Endothelial cell of umbilical vein (primary cell): ENCODE measurements at regions not wholly inside any gene's neighbourhood (a gene's known extent, or its start where the extent isn't known, plus 50 kb on each side); places are given as distances from the start of the nearest gene placed in this dataset.

Experiments used
- BruUV-seq: library from RNA; stranded (reverse); fragments of 400-500 nt; replicated peaks from 2 replicates; lab custom pipeline; 2021; lab: Mats Ljungman, UMichigan
- CTCF ChIA-PET: fragments of 300-600, 350-600 bp; sonication (Branson Sonifier 250); formaldehyde crosslinking; loops from one replicate; lab custom pipeline; 2021; ENCODE audit warnings: antibody characterized with exemption, inconsistent platforms; lab: Charles Lee
- POLR2A ChIA-PET: fragments of 300-600, 350-600 bp; sonication (Branson Sonifier 250); formaldehyde crosslinking; loops from one replicate; lab custom pipeline; 2021; ENCODE audit warnings: antibody characterized with exemption, inconsistent platforms; lab: Charles Lee
- DNase-seq: peaks from one replicate; pipeline ENCODE4 v3.0.0-alpha.2; 2011; ENCODE audit warnings: low read depth, low spot score
- FAIRE-seq: peaks from 2 replicates; lab custom pipeline; 2011; peaks lifted over from hg19 to GRCh38; lab: Jason Lieb, UNC
- H2AFZ ChIP-seq: 2 replicates; pipeline ENCODE4 v1.6.0; 2012; ENCODE audit warnings: low read depth, low read length, control low read depth, inconsistent platforms
- H3K27ac ChIP-seq: 2 replicates; pipeline ENCODE4 v1.5.1; 2011; ENCODE audit warnings: low read depth, mild to moderate bottlenecking, control low read depth, low read length, moderate library complexity; ENCODE audit not compliant: insufficient read depth
- H3K27me3 ChIP-seq, 2 experiments: 2 replicates each; pipeline versions ENCODE4 v1.6.0 to v1.6.1; 2011; ENCODE audit warnings: low read length in 2 of 2, mixed read lengths in 1 of 2; ENCODE audit not compliant: control insufficient read depth in 2 of 2, insufficient read depth in 2 of 2
- H3K36me3 ChIP-seq, 2 experiments: 2 replicates in 1 of 2; 3 replicates in 1 of 2; pipeline ENCODE4 v1.5.1; 2011; ENCODE audit warnings: low read length in 2 of 2, mild to moderate bottlenecking in 1 of 2, moderate library complexity in 1 of 2; ENCODE audit not compliant: control insufficient read depth in 2 of 2, insufficient read depth in 2 of 2; ENCODE audit errors: extremely low read depth in 1 of 2
- H3K4me1 ChIP-seq: 3 replicates; pipeline ENCODE4 v1.5.1; 2011; ENCODE audit warnings: mild to moderate bottlenecking, low read length; ENCODE audit not compliant: control insufficient read depth, insufficient read depth; ENCODE audit errors: extremely low read depth
- H3K4me2 ChIP-seq: 2 replicates; pipeline ENCODE4 v1.6.1; 2011; ENCODE audit warnings: low read length, control low read depth, mixed read lengths; ENCODE audit not compliant: insufficient read depth
- H3K4me3 ChIP-seq, 3 experiments: fragments of 200-600 bp in 1 of 3; sonication (generic), shearing (Covaris generic) in 1 of 3; replicated peaks in 1 of 3; 2 replicates each; pipeline ENCODE4 v1.5.1; 2011 to 2016; ENCODE audit warnings: control low read depth in 3 of 3, low read length in 3 of 3, mild to moderate bottlenecking in 2 of 3, inconsistent platforms in 1 of 3, low read depth in 1 of 3, moderate library complexity in 1 of 3; ENCODE audit not compliant: insufficient read depth in 1 of 3
- H3K79me2 ChIP-seq: 2 replicates; pipeline ENCODE4 v1.6.0; 2012; ENCODE audit warnings: low read length, inconsistent platforms; ENCODE audit not compliant: control insufficient read depth, insufficient read depth
- H3K9ac ChIP-seq: replicated peaks from 2 replicates; pipeline ENCODE3; 2011; ENCODE audit warnings: low read length, control low read depth; ENCODE audit not compliant: insufficient read depth; ENCODE audit errors: extremely low read depth
- H3K9me1 ChIP-seq: replicated peaks from 3 replicates; pipeline ENCODE4 v1.6.0; 2011; ENCODE audit warnings: mild to moderate bottlenecking, low read length; ENCODE audit not compliant: control insufficient read depth, insufficient read depth; ENCODE audit errors: extremely low read depth
- H3K9me3 ChIP-seq: replicated peaks from 2 replicates; pipeline ENCODE4 v1.5.1; 2012; ENCODE audit warnings: low read length, inconsistent platforms; ENCODE audit not compliant: control insufficient read depth, insufficient read depth
- H4K20me1 ChIP-seq: replicated peaks from 2 replicates; pipeline ENCODE3; 2011; ENCODE audit warnings: mild to moderate bottlenecking, low read length; ENCODE audit not compliant: control insufficient read depth, insufficient read depth; ENCODE audit errors: extremely low read depth
- CTCF ChIP-seq, 2 donors: IDR thresholded peaks; 1 replicate in 1 of 2; 2 replicates in 1 of 2; pipeline ENCODE4 v1.5.1; 2011; ENCODE audit warnings: low read length in 2 of 2, mild to moderate bottlenecking in 2 of 2, moderate library complexity in 2 of 2, control low read depth in 1 of 2, inconsistent platforms in 1 of 2, low read depth in 1 of 2; ENCODE audit not compliant: insufficient read depth in 1 of 2; ENCODE audit errors: extremely low read depth in 1 of 2
- FOS ChIP-seq: IDR thresholded peaks from 2 replicates; pipeline ENCODE4 v1.6.1; 2011; ENCODE audit warnings: mild to moderate bottlenecking, low read length, moderate library complexity, borderline replicate concordance; ENCODE audit not compliant: insufficient read depth
- GATA2 ChIP-seq: IDR thresholded peaks from 2 replicates; pipeline ENCODE4 v1.7.0; 2011; ENCODE audit warnings: low read depth, mild to moderate bottlenecking, moderate library complexity, mixed read lengths, low read length; ENCODE audit not compliant: insufficient read length, insufficient read depth
- JUN ChIP-seq: IDR thresholded peaks from 2 replicates; pipeline ENCODE4 v1.6.1; 2011; ENCODE audit warnings: borderline replicate concordance, low read depth; ENCODE audit not compliant: insufficient read length, insufficient read depth
- MAX ChIP-seq: IDR thresholded peaks from 2 replicates; pipeline ENCODE4 v1.6.1; 2011; ENCODE audit not compliant: insufficient read depth, insufficient read length
- MYC ChIP-seq: IDR thresholded peaks from one replicate; pipeline ENCODE4 v1.6.1; 2011; ENCODE audit warnings: mild to moderate bottlenecking, low read depth, low read length
- POLR2A ChIP-seq: IDR thresholded peaks from 2 replicates; pipeline ENCODE4 v1.6.1; 2012; ENCODE audit warnings: low read depth, mild to moderate bottlenecking, control low read depth, low read length
- POLR2AphosphoS5 ChIP-seq: IDR thresholded peaks from 2 replicates; pipeline ENCODE4 v1.6.1; 2012; ENCODE audit warnings: low read depth, mild to moderate bottlenecking, control low read depth, low read length, moderate library complexity; ENCODE audit not compliant: insufficient read depth
- dilution Hi-C: fragments of 300-500 bp; cut with MboI; formaldehyde crosslinking; loops from one replicate; pipeline ENCODE4 v1.15.0; 2019; ENCODE audit warnings: low sequenced_read_pairs; ENCODE audit not compliant: extremely low pct_ligation_motif_present
- intact Hi-C: fragments of 100-400 bp; cut with micrococcal nuclease; formaldehyde crosslinking; loops from one replicate; pipeline ENCODE4 v1.10.0; 2022

- Histone ChIP-seq H4K20me1 (no peaks in the 10 kb centered on the region), H3K4me2 (no peak overlapping the region), H3K4me1 (no peaks in the 10 kb centered on the region), H3K9me3 (no peaks in the 10 kb centered on the region), H3K9ac (no peak overlapping the region), H2AFZ (no peak overlapping the region), H3K9me1 (no peaks in the 10 kb centered on the region), H3K36me3 (no peaks in the 10 kb centered on the region), H3K27me3 (no peaks in the 10 kb centered on the region), H3K4me3 (no peak overlapping the region), H3K27ac (no peak overlapping the region), H3K79me2 (no peaks in the 10 kb centered on the region)
- ChIA-PET CTCF (interaction anchor here (1.2 kb wide), 1 partner anchor 9 kb away, joined by 3 read pairs; no protein-coding TSS in a partner anchor), POLR2A (no interaction called here)
- no TSS peak for BruUV-seq
- DNase-seq (no peak), FAIRE-seq (no peak)
- intact Hi-C loops = no loop called here
- dilution Hi-C loops = no loop called here
- no peak for TF ChIP-seq MYC
- TF ChIP-seq POLR2A = no peak
- no peak for TF ChIP-seq POLR2AphosphoS5
- TF ChIP-seq GATA2 = no peak
- TF ChIP-seq CTCF (IDR thresholded peaks at IDR 0.05; ENCODE audit: extremely low read depth in 1 of 2, insufficient read depth in 1 of 2, low read depth in 1 of 2, low read length in 2 of 2) = no peak
- TF ChIP-seq MAX = no peak
- TF ChIP-seq JUN = no peak
- no peak for TF ChIP-seq FOS
Observed at GRCh38 chr10:132467464-132468149, 70.0 kb upstream of the INPP5A start.
